Esophagus squamous epithelium (tissue), 5 donors: ENCODE measurements at regions not wholly inside any gene's neighbourhood (a gene's known extent, or its start where the extent isn't known, plus 50 kb on each side); places are given as distances from the start of the nearest gene placed in this dataset.
A peak's percentile ranks its signal among the peaks of the same experiment; 100 is the strongest.

Experiments used
- DNase-seq: peaks from one replicate; lab custom pipeline; 2025; lab: John Stamatoyannopoulos, UW
- H3K27ac ChIP-seq, 4 donors: fragments of 200-600 bp; sonication (generic); one replicate each; pipeline ENCODE4 v1.5.1; 2016 to 2019; ENCODE audit warnings: mild to moderate bottlenecking in 1 of 4
- H3K27me3 ChIP-seq, 4 donors: fragments of 200-600 bp; sonication (generic); 1 replicate in 3 of 4; 2 replicates in 1 of 4; pipeline versions ENCODE4 v1.5.1 to v1.6.0; 2017 to 2021; ENCODE audit warnings: antibody characterized with exemption in 1 of 4
- H3K36me3 ChIP-seq, 3 donors: fragments of 200-600 bp; sonication (generic); one replicate each; pipeline ENCODE4 v1.5.1; 2016 to 2019
- H3K4me1 ChIP-seq, 3 donors: fragments of 200-600 bp; sonication (generic); one replicate each; pipeline ENCODE4 v1.5.1; 2017 to 2019
- H3K4me3 ChIP-seq, 4 donors: fragments of 200-600 bp; sonication (generic); 1 replicate in 3 of 4; 2 replicates in 1 of 4; pipeline ENCODE4 v1.5.1; 2016 to 2019; ENCODE audit warnings: mild to moderate bottlenecking in 2 of 4, moderate library complexity in 1 of 4
- H3K9me3 ChIP-seq, 3 donors: fragments of 200-600 bp; sonication (generic); one replicate each; pipeline ENCODE4 v1.5.1; 2016 to 2019
- CTCF ChIP-seq, 6 experiments: fragments of 450-650 bp in 4 of 6; fragments of 200-600 bp in 2 of 6; sonication (generic) in 2 of 6; IDR thresholded peaks; one replicate each; pipeline ENCODE4 v1.5.1; 2016 to 2019; ENCODE audit warnings: antibody characterized with exemption in 6 of 6, mild to moderate bottlenecking in 4 of 6, moderate library complexity in 4 of 6
- POLR2A ChIP-seq, 4 donors: fragments of 450-650 bp; IDR thresholded peaks; one replicate each; pipeline ENCODE4 v1.6.1; 2017; ENCODE audit warnings: antibody characterized with exemption in 4 of 4, mild to moderate bottlenecking in 4 of 4, moderate library complexity in 3 of 4
- WGBS, 2 donors: methylation state at CpG; one replicate each; pipeline ENCODE4 v1.1.5; 2018; 5-methylcytosine and 5-hydroxymethylcytosine counted together
- intact Hi-C: fragments of 100-400 bp; cut with DNase I; formaldehyde crosslinking; loops from one replicate; pipeline ENCODE4 v1.15.0; 2022
- donor health status: DM: yes; HTN: yes; CAD: no.

GRCh38 chr18:38940863-38941531, 1375.4 kb upstream of the CELF4 start:
- Histone ChIP-seq H3K4me3 (peak overlapping the region in 1 of 4 donors; percentile 52), H3K4me1 (no peaks in the 10 kb centered on the region), H3K27me3 (no peaks in the 10 kb centered on the region), H3K27ac (peak overlapping the region in 1 of 4 donors; percentile 49), H3K9me3 (peaks cover 0 to 11% (median 3%) of the 10 kb centered on the region in 3 donors), H3K36me3 (no peaks in the 10 kb centered on the region)
- no peak for DNase-seq
- WGBS, 2 donors, result 39 to 60% methylated on average over 13 of the region's 13 CpGs
- TF ChIP-seq CTCF (IDR thresholded peaks at IDR 0.05) (no peak), POLR2A (IDR thresholded peaks at IDR 0.05) (no peak)
- intact Hi-C loops, result no loop called here

GRCh38 chr18:38940475-38940862, 1374.9 kb upstream of the CELF4 start:
- no peak overlapping the region for H3K27ac ChIP-seq
- H3K9me3 ChIP-seq, result peaks cover 0 to 11% (median 3%) of the 10 kb centered on the region in 3 donors
- H3K4me1 ChIP-seq, result no peaks in the 10 kb centered on the region
- intact Hi-C loops, result no loop called here
- H3K36me3 ChIP-seq, result no peaks in the 10 kb centered on the region
- TF ChIP-seq CTCF (IDR thresholded peaks at IDR 0.05) (no peak), POLR2A (IDR thresholded peaks at IDR 0.05) (no peak)
- no peak for DNase-seq
- H3K27me3 ChIP-seq, result no peaks in the 10 kb centered on the region
- no peak overlapping the region for H3K4me3 ChIP-seq

GRCh38 chr18:38933910-38934510, 1368.4 kb upstream of the CELF4 start:
- Histone ChIP-seq H3K4me3 (no peak overlapping the region), H3K27me3 (no peaks in the 10 kb centered on the region), H3K9me3 (no peaks in the 10 kb centered on the region), H3K4me1 (no peaks in the 10 kb centered on the region), H3K36me3 (no peaks in the 10 kb centered on the region), H3K27ac (no peak overlapping the region)
- DNase-seq, result no peak
- intact Hi-C loops, result no loop called here
- no peak for TF ChIP-seq CTCF (IDR thresholded peaks at IDR 0.05)
- no peak for TF ChIP-seq POLR2A (IDR thresholded peaks at IDR 0.05)

GRCh38 chr18:38933322-38933721, 1367.7 kb upstream of the CELF4 start:
- 79 to 89% methylated on average over 3 of the region's 3 CpGs for WGBS, 2 donors

More at GRCh38 chr18:38933322-38933721, 1367.7 kb upstream of the CELF4 start:
- Histone ChIP-seq H3K27me3 (no peaks in the 10 kb centered on the region), H3K27ac (no peak overlapping the region), H3K4me1 (no peaks in the 10 kb centered on the region), H3K4me3 (no peak overlapping the region), H3K36me3 (no peaks in the 10 kb centered on the region), H3K9me3 (no peaks in the 10 kb centered on the region)
- DNase-seq, result no peak
- intact Hi-C loops, result no loop called here
- no peak for TF ChIP-seq CTCF (IDR thresholded peaks at IDR 0.05)
- TF ChIP-seq POLR2A (IDR thresholded peaks at IDR 0.05), result no peak
